ENCODE measurements at regions not wholly inside any gene's neighbourhood (a gene's known extent, or its start where the extent isn't known, plus 50 kb on each side); places are given as distances from the start of the nearest gene placed in this dataset.

- DNase-seq: no peak
Measured at GRCh38 chr7:22002726-22003125, 57.0 kb upstream of the CDCA7L start.

GRCh38 chr7:22001345-22002004 lies 55.8 kb upstream of the CDCA7L start:
- DNase-seq: peak; percentile 87

GRCh38 chr7:21999896-22000295 lies 54.2 kb upstream of the CDCA7L start:
- peak; percentile 51 for DNase-seq

- DNase-seq: peak; percentile 67
Measured at GRCh38 chr7:21996641-21997040, 50.9 kb upstream of the CDCA7L start.

Data from HCEC 1CT (cell line).